HG02759 (cell line): ENCODE measurements at regions not wholly inside any gene's neighbourhood (a gene's known extent, or its start where the extent isn't known, plus 50 kb on each side); places are given as distances from the start of the nearest gene placed in this dataset.

Experiments
- ATAC-seq: cut with Tn5 transposase; IDR thresholded peaks from one replicate; pipeline ENCODE4 v1.9.1; 2021; ENCODE audit warnings: mild to moderate bottlenecking, moderate library complexity; ENCODE audit not compliant: unreplicated experiment

DNA sequence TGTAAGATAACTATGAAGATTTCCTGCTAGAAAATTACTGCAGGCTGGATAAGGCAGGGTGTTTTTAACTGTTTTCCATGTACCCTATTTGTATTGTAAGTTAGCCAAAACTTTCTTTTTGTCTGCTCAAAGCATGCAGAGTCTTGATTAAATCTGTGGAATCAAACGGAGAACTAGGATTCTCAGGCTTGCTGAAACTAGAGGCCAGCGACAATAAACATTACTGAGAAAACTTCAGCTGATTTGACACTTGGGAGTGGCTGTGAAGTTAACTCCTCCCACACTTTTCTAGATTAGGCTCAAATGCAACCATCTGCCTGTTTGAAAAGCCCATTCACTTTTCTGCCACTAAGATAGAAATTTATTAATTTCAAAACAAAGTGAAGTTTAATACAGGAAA is 153.2 kb upstream of the FRMD4B start:
- no peak for ATAC-seq

DNA sequence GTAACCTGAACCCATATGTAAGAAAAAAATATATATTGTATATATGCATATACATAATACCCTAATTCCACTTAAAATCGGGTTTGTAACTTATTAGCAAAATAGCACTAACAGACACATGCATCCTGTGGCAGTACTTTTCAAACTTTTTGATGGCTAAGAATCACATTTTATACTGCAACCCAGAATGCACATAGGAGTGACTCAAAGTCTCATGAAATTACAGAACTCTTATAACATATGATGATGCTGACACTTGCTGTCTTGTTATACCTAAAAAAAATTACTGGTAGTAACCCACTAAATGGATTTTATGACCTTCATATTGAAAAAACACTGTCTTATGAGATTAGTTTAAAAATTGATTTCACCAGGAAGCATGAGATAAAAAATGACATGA is 152.4 kb upstream of the FRMD4B start:
- ATAC-seq, result no peak

DNA sequence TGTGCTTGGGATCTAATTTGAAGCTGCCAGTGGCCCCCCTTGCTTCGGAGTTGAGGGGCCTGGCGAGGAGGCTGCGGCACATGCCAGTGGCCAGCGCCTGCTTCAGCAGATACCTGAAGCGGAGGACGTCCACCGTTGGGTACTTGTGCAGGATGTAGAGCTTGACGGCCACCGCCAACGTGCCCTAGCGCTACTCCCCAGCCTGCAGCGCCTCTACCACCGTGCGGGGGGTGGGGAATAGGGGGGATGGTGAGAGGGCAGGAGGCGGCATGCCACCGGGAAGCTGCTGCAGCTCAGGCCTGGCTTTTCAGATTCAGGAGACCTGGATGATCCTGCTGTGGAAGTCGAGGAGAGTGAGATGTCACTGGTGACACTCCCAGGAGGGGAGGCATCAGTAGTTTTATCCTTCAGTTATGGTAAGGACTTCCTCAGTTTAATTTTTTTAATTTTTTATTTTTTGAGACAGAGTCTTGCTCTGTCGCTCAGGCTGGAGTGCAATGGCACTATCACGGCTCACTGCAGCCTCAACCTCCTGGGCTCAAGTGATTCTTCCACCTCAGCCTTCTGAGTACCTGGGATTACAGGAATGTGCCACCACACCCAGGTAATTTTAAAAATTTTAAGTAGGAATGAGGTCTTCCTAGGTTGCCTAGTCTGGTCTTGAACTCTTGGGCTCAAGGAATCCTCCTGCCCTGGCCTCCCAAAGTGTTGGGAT is 150.6 kb upstream of the FRMD4B start:
- no peak for ATAC-seq

DNA sequence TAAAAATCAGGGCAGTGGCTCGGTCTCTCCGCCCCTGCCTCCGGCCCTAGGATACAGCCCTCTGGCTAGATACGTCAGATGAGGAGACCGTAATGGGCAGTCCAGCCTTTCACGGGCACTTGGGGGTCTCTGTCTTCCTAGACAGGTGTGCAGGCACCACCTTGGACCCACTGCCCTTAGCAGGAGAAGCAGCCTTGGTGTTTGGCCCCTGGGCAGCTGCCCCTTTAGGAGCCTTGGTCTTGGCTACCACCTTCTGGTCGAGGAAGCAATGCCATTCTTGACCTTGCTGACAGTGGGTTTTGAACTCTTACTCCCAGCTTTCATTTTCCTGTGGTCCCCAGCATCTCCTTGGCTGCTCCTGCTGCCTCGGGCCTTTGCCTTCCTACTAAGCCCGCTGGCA is 149.7 kb upstream of the FRMD4B start:
- ATAC-seq, result no peak

DNA sequence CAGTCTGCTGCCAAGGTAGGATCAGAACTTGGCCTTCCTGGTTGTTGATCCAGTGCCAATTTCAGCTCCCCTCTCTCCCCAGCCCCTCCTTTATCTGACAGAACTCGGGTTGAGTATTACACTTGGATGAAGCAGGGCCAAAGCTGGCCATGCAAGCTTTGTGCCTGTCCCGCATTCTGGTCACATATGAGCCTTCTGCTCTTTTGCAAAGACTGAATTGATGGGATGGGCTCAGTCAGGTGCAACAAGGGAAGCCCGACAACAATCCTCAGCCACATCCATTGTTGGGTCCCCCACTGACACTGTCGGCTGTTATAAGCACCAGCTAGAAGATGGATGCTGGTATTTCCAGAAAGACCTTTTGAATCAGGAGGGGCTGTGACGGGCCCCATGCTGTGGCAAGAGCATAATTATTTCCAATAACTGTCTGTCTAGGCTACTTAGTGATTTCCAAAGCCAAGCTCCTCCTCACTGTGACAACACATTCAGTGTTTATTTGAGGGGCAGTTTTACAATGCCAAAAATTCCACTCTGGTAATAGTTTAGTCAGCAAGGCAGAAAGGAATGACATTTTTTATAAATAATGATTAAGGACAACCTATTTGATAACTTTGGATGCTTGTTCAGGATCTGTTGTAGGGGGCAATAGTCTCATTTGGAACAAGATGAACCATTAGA is 146.8 kb upstream of the FRMD4B start:
- no peak for ATAC-seq

DNA sequence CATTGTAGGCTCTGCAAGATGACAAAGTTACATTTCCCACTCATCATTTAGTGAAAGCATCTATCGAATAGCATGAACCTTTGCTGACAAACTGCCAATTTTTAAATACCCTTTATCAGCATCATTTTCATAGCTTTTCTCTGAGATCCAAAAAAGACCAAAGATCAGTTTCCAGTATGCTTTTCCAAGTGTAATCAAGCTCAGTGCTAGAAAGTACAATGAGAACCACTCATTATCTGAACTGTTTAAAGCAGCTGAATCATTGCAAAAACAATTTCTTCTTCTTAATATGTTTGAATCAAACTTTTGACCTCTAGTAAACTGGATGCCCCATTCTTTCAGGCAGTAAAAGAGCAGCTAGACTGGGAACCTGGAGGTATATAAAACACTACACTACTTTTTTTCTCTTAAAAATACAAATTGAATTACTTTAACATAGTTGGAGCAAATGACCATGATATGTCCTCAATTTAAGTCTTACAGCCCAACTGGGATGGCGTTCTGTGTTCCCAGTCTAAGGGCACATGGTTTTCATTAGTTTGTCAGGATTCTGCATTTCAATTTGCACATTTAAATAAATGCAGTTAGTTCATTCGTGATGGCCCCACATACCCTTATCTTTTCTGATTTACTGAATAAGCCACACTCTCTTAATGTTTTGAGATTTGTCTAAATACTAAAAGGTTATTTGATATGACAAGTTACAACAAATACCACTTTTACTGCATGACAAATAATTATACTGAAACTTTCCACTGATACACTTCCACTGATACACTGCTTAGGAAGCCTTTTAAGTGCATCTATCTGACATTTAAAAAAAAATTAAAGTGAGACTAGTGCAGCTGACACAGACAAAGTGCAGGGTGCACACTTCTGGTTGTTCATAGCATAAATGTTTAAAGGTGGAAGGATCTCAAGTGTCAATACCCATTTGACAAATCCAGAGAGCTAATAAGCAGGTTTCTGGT is 146.0 kb upstream of the FRMD4B start:
- no peak for ATAC-seq

DNA sequence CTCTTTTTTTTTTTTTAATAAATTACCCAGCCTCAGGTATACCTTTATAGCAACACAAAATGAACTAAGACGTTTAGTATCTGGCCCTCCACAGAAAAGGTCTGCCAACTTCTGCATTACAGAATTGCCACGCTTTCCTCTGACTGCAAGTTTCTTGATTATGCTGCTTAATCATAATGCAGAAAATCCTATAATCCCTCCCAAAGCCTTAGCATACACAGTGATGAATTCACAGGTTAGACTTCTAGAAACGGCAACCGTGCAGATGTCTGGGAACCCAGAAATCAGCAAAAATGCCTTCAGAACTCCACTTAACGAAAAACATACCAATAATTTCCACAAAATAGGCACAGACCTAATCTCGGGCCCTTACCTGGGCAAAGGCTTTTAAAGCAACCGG is 144.7 kb upstream of the FRMD4B start:
- no peak for ATAC-seq

DNA sequence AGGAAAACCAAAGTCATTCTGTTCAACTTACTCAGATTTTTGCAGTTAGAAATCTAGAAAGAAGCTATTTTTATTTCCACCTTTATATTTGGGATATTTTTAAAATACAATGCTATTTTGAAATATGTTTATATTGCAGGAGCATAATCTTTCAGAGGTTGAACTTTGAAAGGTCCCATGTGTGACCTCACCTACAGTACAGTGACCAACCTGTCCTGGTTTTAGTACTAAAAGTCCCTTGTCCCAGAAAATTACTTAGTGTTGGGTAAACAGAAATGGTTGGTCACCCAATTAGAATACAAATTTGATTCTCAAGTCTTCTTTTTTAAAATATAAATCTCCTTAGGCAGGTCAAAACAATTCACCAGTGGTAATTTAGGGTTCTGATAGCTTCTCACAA is 141.6 kb upstream of the FRMD4B start:
- ATAC-seq, result no peak

DNA sequence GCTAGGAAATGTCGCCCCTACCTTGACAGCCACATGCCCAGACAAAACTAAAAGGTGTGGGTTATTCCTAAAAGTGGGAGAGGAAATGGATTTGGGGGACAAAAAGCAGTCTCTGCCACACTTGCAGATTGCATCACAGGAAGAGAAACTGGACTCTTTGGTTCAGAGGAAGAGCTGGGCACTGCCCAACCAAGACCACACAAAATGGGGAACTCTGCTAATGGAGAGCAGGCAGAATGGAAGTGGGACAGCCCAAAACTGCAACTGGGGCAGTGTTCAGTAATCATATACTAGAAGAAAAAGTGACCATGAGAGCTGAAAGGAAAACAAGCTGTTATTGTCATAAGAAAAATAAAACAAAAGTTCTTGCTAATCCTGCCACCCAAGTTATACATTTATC is 138.9 kb upstream of the FRMD4B start:
- no peak for ATAC-seq

DNA sequence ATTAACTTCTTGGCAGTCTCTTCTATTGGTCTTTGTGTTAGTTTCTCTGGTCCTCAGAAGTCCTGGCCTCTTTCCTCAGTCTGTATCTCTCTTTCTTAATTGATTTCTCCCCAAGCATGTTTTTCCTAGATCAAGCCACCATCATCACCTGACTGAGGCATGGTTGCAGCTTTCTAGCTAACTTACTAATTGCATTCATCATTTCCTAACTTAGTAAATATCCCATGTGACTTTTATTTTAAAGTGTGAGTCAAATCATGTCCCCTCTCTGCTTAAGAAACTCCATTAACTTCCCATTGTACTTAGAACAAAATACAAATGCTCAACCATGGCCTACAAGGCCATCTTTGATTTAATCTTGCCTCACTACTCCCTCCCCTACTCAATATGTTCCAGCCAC is 135.4 kb upstream of the FRMD4B start:
- ATAC-seq, result no peak

DNA sequence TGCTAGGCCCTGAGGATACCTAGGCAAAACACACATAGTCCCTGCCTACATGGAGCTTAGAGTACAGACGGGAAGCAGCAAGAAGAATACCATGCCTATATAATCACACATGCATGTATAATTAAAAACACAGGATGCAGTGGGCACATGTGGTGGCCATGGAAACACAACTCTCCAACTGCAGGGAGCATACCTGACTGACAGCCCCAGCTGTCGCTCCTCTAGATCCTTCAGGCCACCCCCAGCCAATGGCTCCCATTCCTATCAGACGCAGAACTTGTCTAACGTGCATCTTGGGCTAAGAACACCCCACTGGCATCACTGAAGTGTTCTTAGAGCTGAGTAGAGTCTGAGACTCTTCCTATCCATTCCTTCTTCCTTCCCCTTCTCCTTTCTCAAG is 125.5 kb upstream of the FRMD4B start:
- ATAC-seq, result no peak

DNA sequence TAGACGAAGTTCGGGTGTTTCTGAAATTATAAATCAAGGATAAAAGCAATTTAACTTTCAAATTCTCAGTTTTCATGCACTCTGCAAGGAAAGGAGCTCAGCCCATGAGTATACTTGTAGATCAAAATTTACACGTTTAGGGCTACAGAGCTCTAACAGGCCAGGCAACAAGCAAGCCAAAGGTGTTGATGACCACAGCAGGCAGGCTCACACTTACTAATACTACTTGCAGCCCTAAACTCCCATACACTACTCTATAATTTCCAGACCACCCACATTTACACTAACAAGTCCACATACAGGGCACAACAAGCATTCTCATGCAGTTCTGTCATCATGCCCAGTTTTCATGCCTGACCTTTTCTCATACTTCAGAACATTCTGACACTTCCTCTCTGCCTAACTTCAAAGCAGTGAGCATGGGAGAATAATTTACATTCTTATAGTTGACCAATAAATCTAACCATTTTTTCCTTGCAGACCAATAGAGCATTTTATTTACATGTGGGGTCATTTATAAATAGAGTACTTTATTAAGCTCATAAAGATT is 124.7 kb upstream of the FRMD4B start:
- ATAC-seq, result no peak

DNA sequence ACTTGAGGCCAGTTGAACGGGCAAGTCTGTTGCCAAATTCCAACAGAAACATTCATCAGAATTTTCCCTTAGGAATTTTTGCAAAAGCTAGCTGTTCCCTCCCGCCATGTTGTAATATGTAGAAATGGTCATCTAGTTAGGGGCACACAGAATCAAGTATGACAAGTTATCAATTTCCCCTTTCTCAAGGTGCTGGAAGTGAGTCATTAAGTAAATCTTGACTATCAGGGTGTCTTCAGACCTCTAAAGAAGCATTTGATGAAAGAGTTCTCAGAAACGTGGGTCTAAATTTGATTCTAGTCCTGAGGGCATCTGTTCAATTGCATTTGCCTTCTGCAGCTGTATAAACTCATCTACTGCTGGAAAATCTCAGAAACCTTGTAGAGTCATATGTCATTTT is 123.4 kb upstream of the FRMD4B start:
- no peak for ATAC-seq

DNA sequence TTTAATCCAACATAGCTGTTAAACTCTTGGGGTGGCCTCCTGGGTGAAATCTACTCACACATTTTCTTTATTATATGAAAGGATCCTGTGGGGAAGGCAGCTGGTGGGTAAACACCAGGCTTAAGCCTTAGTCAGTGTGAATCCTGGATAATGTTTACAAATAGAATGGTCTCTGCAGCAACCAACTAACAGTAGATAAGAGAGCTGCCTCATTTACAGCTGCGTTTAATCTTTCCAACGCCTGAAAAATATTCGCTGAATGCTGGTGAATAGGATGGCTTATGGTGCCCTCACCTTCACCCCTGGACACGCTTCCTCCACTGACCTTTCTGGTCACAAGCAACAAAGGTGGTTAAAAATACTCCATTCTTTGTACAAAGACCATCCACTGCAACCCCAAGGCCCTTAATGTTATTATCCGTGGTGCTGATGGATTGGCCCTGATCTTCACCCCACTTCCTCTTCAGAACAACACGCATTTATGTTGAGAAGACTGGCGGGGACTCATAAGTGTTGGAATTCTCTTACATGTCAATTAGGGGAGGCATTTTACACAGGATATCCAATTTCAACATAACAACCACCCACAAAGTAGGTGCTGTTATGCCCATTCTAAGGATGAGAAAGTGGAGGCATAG is 120.0 kb upstream of the FRMD4B start:
- ATAC-seq, result no peak

DNA sequence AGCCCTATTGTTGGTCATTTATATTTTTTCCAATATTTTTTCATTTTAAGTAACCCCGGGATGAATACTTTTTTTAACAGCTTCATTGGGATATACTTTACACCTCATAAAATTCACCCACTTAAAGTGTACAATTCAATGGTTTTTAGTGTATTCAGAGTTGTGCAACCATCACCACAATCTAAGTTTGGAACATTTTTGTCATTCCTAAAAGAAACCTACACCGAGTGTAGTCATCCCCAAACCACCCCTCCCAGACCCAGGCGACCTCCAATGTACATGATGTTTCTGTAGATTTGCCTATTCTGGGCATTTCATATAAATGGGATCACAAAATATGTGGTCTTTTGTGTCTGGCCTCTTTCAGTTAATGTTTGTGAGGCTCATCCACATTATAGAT is 118.3 kb upstream of the FRMD4B start:
- no peak for ATAC-seq

DNA sequence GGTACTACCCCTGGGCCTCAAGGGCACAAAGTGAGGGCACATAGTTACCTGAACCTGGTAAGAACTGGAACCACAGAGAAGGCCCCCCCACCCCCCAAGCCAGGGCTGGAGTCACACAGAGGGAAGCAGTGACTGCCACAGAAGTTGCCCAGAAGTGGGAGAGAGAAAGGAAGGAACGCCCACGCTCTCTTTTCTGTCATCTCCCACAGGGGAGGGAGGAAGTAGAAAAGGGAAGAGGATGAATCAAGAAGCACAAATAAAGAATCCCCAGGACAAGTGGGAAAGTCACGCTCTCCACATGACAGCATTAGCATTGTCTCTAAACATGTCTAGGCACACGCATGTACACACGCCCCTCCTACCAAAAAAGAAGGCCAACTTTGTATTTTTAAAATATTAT is 114.7 kb upstream of the FRMD4B start:
- ATAC-seq, result no peak

DNA sequence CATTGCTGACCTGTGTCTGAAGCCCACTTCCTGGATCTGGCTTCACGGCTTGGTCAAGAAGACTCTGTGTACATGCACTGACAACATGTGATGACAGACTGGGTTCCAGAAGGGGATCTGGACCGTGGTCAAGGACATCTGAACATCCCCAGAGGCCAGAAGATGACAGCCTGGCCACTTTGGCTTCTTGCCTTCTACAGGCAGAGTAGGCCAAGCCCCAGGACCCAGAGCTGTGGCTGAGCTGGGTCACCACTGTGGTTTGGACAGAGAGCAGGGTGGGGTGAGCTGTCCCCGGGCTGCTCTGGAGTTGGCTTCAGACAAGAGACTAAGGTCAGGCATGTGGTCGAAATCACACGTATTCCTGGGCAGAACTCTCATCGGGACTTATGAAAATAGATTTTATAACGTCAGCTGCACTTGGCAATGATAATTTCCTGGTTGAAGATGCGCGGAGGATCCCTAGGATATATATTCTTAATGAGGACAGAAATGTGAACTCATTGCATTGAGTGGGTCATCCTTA is 114.1 kb upstream of the FRMD4B start:
- no peak for ATAC-seq

DNA sequence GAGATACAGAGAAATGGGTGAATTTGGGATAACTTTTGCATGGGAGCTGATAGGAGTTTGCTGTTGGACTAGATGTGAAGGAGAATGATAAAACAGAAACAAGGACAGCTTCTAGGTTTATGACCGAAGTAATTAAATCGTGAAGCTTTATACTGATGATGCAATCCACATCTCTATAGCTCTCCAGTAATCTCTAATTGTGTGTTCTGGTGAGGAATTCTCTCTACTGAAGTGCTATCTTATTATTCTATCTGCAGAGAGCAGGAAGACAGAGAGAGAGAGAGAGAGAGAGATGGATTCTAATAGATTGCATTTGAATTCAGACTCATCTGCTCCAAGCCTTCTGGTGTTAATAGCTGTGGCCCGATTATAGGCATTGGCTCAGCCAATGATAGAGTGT is 113.5 kb upstream of the FRMD4B start:
- no peak for ATAC-seq

DNA sequence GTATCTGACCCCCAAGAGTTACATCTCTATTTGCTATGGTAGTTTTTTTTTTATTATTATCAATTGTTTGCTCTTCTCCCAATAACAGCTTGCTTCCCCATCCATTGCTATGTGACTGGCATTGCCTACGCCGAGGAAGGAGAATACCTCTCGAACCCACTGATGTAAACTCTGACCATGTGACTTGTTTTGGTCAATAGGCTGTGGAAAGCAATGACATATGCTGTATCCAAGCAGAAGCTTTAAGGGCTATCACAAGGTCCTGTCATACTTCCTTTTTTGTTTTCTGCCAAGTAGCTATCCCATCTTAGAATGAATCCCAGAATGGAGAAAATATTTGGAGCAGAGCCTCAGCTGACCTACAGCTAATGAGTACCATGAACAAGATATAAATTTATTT is 111.0 kb upstream of the FRMD4B start:
- no peak for ATAC-seq

DNA sequence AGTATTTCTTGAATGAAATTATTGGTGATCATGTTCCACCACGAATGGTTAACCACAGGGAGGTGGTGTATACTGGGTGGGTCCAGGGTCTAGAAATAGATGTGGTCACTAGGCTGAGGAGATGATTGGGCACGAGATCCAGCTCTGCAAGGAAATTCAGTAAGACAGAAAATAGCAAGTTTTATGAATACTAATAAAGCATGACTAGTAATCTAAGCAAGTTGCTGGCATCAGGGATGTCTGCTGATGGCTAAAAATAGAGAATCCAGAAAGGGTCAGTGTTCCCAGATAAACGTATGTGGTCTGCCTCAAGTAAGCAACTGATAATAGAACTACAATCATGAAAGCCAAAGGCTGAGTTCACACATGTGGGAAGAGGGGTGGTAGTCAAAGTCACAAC is 108.3 kb upstream of the FRMD4B start:
- ATAC-seq, result no peak

DNA sequence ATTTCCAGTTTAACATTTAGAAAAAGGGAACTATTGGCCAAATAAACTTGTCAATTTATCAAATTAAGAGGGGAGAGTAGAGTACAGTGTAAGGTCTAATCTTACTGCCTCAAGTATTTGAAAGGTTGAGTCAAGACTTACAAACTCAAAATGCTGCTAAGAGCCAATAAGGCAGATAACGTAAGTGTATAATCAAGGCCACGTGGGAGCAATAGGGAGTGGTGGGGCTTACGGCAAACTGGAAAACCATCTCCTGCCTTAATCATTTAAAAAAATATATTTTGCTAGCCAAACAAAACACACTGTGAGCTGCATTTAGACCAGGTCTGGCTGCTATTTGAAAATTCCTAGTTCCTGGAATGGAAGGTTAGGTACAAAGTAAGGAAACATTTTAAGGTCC is 107.3 kb upstream of the FRMD4B start:
- ATAC-seq, result no peak
